Naive thymus-derived CD8-positive, alpha-beta T cell (primary cell): ENCODE measurements at regions not wholly inside any gene's neighbourhood (a gene's known extent, or its start where the extent isn't known, plus 50 kb on each side); places are given as distances from the start of the nearest gene placed in this dataset.

Experiments used
- ATAC-seq, 2 donors: fragments of 150-1000 bp; cut with Tn5 transposase in 1 of 2; sonication (Bioruptor Pico), chemical (Tn5 transposase) in 1 of 2; 1 replicate in 1 of 2; 2 replicates in 1 of 2; pipeline ENCODE4 v1.10.0; 2021; ENCODE audit warnings: mild to moderate bottlenecking in 2 of 2, moderate library complexity in 2 of 2
- POLR2A ChIA-PET: fragments of 350-600 bp; sonication (Branson Sonifier 250); formaldehyde crosslinking; loops from one replicate; lab custom pipeline; 2021; ENCODE audit warnings: antibody characterized with exemption; lab: Charles Lee
- DNase-seq, 10 donors: peaks; one replicate each; pipeline versions ENCODE4 v3.0.0 to v3.0.0-alpha.2; 2020 to 2022
- H3K27ac Mint-ChIP-seq, 10 donors: one replicate each; pipeline ENCODE4 v1.8.0; 2020 to 2022; ENCODE audit warnings: mild to moderate bottlenecking in 10 of 10, mixed read lengths in 10 of 10, moderate library complexity in 4 of 10, inconsistent platforms in 1 of 10
- H3K27me3 Mint-ChIP-seq, 5 donors: one replicate each; pipeline ENCODE4 v1.8.0; 2021 to 2022; ENCODE audit warnings: mixed read lengths in 5 of 5
- H3K36me3 Mint-ChIP-seq, 3 donors: one replicate each; pipeline ENCODE4 v1.8.0; 2020 to 2022; ENCODE audit warnings: mixed read lengths in 3 of 3, mild to moderate bottlenecking in 2 of 3, inconsistent platforms in 1 of 3
- H3K4me1 Mint-ChIP-seq, 4 donors: one replicate each; pipeline ENCODE4 v1.8.0; 2021 to 2022; ENCODE audit warnings: mixed read lengths in 4 of 4
- H3K4me3 Mint-ChIP-seq, 10 donors: one replicate each; pipeline ENCODE4 v1.8.0; 2020 to 2022; ENCODE audit warnings: mild to moderate bottlenecking in 10 of 10, mixed read lengths in 10 of 10, moderate library complexity in 6 of 10, inconsistent platforms in 1 of 10
- H3K9me3 Mint-ChIP-seq, 9 donors: one replicate each; pipeline ENCODE4 v1.8.0; 2020 to 2022; ENCODE audit warnings: mixed read lengths in 9 of 9, mild to moderate bottlenecking in 3 of 9, inconsistent platforms in 1 of 9, moderate library complexity in 1 of 9

- no peak for ATAC-seq
- Mint-ChIP-seq H3K4me3 (no peak overlapping the region), H3K36me3 (no peaks in the 10 kb centered on the region), H3K4me1 (no peaks in the 10 kb centered on the region), H3K27me3 (peaks cover 0 to 3% (median 0%) of the 10 kb centered on the region in 5 donors), H3K27ac (no peak overlapping the region), H3K9me3 (no peaks in the 10 kb centered on the region)
- POLR2A ChIA-PET: no interaction called here
- DNase-seq: no peak
Observed at GRCh38 chr4:71130827-71131603, 137.6 kb downstream of the DCK start.

GRCh38 chr4:71132486-71132885 is 139.0 kb downstream of the DCK start:
- no peaks in the 10 kb centered on the region for H3K4me1 Mint-ChIP-seq
- H3K4me3 Mint-ChIP-seq: no peak overlapping the region
- H3K36me3 Mint-ChIP-seq: no peaks in the 10 kb centered on the region
- DNase-seq (no peak), ATAC-seq (no peak)
- no peak overlapping the region for H3K27ac Mint-ChIP-seq
- POLR2A ChIA-PET: no interaction called here
- no peaks in the 10 kb centered on the region for H3K9me3 Mint-ChIP-seq
- H3K27me3 Mint-ChIP-seq: peaks cover 0 to 3% (median 0%) of the 10 kb centered on the region in 5 donors

DNA sequence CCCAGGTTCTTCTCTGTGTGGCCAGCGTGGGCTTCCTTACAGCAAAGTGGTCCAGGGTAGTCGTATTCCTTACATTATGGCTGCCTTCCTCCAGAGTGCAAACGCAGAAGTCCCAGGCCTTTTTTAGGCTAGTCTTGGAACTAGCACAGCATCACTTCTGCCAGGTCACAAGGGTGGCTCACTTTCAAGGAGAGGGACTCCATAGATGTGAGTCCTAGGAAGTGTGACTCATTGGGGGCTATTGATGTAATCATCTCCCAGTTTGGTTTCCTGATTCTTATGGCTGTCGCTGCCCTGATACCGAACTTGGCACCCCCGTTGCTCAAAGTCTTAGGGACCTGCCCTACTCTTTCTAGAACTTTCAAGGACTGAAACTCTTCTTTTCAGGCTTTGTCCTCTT is 140.0 kb downstream of the DCK start:
- no peak for ATAC-seq
- H3K27ac Mint-ChIP-seq: no peak overlapping the region
- H3K9me3 Mint-ChIP-seq: no peaks in the 10 kb centered on the region
- H3K4me1 Mint-ChIP-seq: no peaks in the 10 kb centered on the region
- H3K4me3 Mint-ChIP-seq: no peak overlapping the region
- no peaks in the 10 kb centered on the region for H3K36me3 Mint-ChIP-seq
- H3K27me3 Mint-ChIP-seq: no peaks in the 10 kb centered on the region
- POLR2A ChIA-PET: no interaction called here
- no peak for DNase-seq

DNA sequence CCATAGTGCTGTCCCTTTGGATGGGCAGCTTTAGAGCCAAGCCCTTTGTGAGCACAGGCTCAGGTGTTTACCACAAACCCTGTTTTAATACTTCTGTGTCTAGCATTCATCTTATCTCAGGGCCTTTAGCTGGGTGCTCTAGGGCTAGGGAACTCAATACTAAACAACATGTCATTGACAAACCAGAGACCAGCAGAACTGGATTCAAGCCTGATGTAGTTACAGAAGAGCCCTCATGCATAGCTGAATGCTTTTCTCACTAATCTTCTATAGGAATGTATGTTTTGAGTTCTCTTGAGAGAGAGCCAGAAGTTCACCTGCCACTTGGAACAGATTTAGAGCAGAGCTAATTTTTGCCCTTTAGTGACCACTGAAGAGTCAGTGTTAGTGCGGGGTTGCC is 142.6 kb downstream of the DCK start:
- Mint-ChIP-seq H3K9me3 (no peaks in the 10 kb centered on the region), H3K27me3 (peaks cover 0 to 4% (median 0%) of the 10 kb centered on the region in 5 donors), H3K4me1 (no peaks in the 10 kb centered on the region), H3K4me3 (no peak overlapping the region), H3K36me3 (no peaks in the 10 kb centered on the region), H3K27ac (no peak overlapping the region)
- ATAC-seq (no peak), DNase-seq (no peak)
- POLR2A ChIA-PET: no interaction called here

DNA sequence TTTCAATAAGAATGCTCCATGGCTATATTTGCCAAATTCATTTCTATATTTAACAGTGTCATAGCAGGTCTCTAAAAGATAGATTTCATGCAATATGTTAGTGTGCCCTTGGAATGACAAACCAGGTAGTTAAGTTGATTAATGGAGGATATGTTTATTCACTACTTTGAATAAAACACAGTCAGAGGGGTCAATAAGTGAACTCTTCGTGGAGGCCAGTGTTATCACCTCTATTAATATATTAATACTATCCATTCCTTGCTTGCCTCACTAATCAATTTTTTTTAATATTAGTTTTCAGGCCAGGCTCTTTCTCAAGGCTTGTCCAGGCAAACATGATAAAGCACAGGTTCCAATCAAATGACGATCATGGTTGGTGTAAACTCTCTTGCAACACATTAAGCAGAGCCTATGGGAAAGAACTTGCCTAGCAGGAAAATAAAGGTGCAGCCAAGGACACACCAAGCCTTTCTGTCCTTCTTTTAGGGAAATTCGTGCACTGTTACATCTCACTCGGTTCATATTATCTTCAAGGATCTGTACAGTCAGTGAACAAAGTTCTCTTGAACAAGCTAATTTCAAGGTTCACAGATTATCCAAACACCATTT is 144.7 kb downstream of the DCK start:
- H3K27me3 Mint-ChIP-seq: peaks cover 0 to 4% (median 0%) of the 10 kb centered on the region in 5 donors

GRCh38 chr4:71140563-71140962 is 147.1 kb downstream of the DCK start:
- H3K27ac Mint-ChIP-seq: no peak overlapping the region
- no peak for DNase-seq
- POLR2A ChIA-PET: no interaction called here
- peaks cover 0 to 2% (median 0%) of the 10 kb centered on the region in 4 donors for H3K4me1 Mint-ChIP-seq
- peaks cover 0 to 4% (median 0%) of the 10 kb centered on the region in 5 donors for H3K27me3 Mint-ChIP-seq
- no peak overlapping the region for H3K4me3 Mint-ChIP-seq
- ATAC-seq: no peak
- no peaks in the 10 kb centered on the region for H3K36me3 Mint-ChIP-seq
- H3K9me3 Mint-ChIP-seq: no peaks in the 10 kb centered on the region

More for the DNA sequence above, 144.7 kb downstream of the DCK start:
- ATAC-seq (no peak), DNase-seq (no peak)
- peaks cover 0 to 2% (median 0%) of the 10 kb centered on the region in 4 donors for H3K4me1 Mint-ChIP-seq
- POLR2A ChIA-PET: no interaction called here
- no peak overlapping the region for H3K27ac Mint-ChIP-seq
- no peaks in the 10 kb centered on the region for H3K9me3 Mint-ChIP-seq
- H3K36me3 Mint-ChIP-seq: no peaks in the 10 kb centered on the region
- H3K4me3 Mint-ChIP-seq: no peak overlapping the region

- DNase-seq: no peak
- H3K27ac Mint-ChIP-seq: no peak overlapping the region
- POLR2A ChIA-PET: no interaction called here
Observed at GRCh38 chr4:71141125-71141524, 147.7 kb downstream of the DCK start.

GRCh38 chr4:71147261-71147660 is 153.8 kb downstream of the DCK start:
- no peaks in the 10 kb centered on the region for H3K4me1 Mint-ChIP-seq
- POLR2A ChIA-PET: no interaction called here
- DNase-seq (no peak), ATAC-seq (no peak)
- H3K4me3 Mint-ChIP-seq: no peak overlapping the region
- H3K9me3 Mint-ChIP-seq: peaks cover 0 to 15% (median 3%) of the 10 kb centered on the region in 9 donors
- peak overlapping the region in 1 of 10 donors; percentile 48 for H3K27ac Mint-ChIP-seq
- H3K27me3 Mint-ChIP-seq: peaks cover 0 to 5% (median 0%) of the 10 kb centered on the region in 5 donors
- peaks cover 0 to 12% (median 8%) of the 10 kb centered on the region in 3 donors for H3K36me3 Mint-ChIP-seq

More at GRCh38 chr4:71141125-71141524, 147.7 kb downstream of the DCK start:
- no peaks in the 10 kb centered on the region for H3K36me3 Mint-ChIP-seq
- ATAC-seq: no peak
- peaks cover 0 to 2% (median 0%) of the 10 kb centered on the region in 4 donors for H3K4me1 Mint-ChIP-seq
- H3K27me3 Mint-ChIP-seq: peaks cover 0 to 4% (median 0%) of the 10 kb centered on the region in 5 donors
- H3K4me3 Mint-ChIP-seq: no peak overlapping the region
- H3K9me3 Mint-ChIP-seq: no peaks in the 10 kb centered on the region

- no peak overlapping the region for H3K27ac Mint-ChIP-seq
- H3K36me3 Mint-ChIP-seq: peaks cover 0 to 12% (median 8%) of the 10 kb centered on the region in 3 donors
- POLR2A ChIA-PET: no interaction called here
- no peaks in the 10 kb centered on the region for H3K4me1 Mint-ChIP-seq
- H3K9me3 Mint-ChIP-seq: peaks cover 0 to 15% (median 3%) of the 10 kb centered on the region in 9 donors
- no peak for ATAC-seq
- no peak overlapping the region for H3K4me3 Mint-ChIP-seq
- peaks cover 0 to 5% (median 2%) of the 10 kb centered on the region in 5 donors for H3K27me3 Mint-ChIP-seq
- no peak for DNase-seq
Observed at GRCh38 chr4:71148545-71148944, 155.1 kb downstream of the DCK start.

- ATAC-seq (no peak), DNase-seq (no peak)
- no peaks in the 10 kb centered on the region for H3K4me1 Mint-ChIP-seq
- peaks cover 3 to 14% (median 7%) of the 10 kb centered on the region in 5 donors for H3K27me3 Mint-ChIP-seq
- no peak overlapping the region for H3K27ac Mint-ChIP-seq
- no peak overlapping the region for H3K4me3 Mint-ChIP-seq
- H3K9me3 Mint-ChIP-seq: peaks cover 0 to 15% (median 3%) of the 10 kb centered on the region in 9 donors
- peaks cover 0 to 12% (median 8%) of the 10 kb centered on the region in 3 donors for H3K36me3 Mint-ChIP-seq
- POLR2A ChIA-PET: no interaction called here
Observed at GRCh38 chr4:71151054-71151453, 157.6 kb downstream of the DCK start.

GRCh38 chr4:71156616-71157015 is 163.2 kb downstream of the DCK start:
- no peaks in the 10 kb centered on the region for H3K9me3 Mint-ChIP-seq
- no peak for ATAC-seq
- no peak for DNase-seq
- H3K4me1 Mint-ChIP-seq: no peaks in the 10 kb centered on the region
- no peaks in the 10 kb centered on the region for H3K36me3 Mint-ChIP-seq
- POLR2A ChIA-PET: no interaction called here
- H3K27me3 Mint-ChIP-seq: peaks cover 7 to 14% (median 8%) of the 10 kb centered on the region in 5 donors
- H3K27ac Mint-ChIP-seq: no peak overlapping the region
- H3K4me3 Mint-ChIP-seq: no peak overlapping the region

GRCh38 chr4:71162386-71162785 is 168.9 kb downstream of the DCK start:
- Mint-ChIP-seq H3K27me3 (peaks cover 0 to 5% (median 4%) of the 10 kb centered on the region in 5 donors), H3K4me3 (no peak overlapping the region), H3K4me1 (no peaks in the 10 kb centered on the region), H3K36me3 (no peaks in the 10 kb centered on the region), H3K9me3 (no peaks in the 10 kb centered on the region), H3K27ac (no peak overlapping the region)
- POLR2A ChIA-PET: no interaction called here
- no peak for DNase-seq
- no peak for ATAC-seq

DNA sequence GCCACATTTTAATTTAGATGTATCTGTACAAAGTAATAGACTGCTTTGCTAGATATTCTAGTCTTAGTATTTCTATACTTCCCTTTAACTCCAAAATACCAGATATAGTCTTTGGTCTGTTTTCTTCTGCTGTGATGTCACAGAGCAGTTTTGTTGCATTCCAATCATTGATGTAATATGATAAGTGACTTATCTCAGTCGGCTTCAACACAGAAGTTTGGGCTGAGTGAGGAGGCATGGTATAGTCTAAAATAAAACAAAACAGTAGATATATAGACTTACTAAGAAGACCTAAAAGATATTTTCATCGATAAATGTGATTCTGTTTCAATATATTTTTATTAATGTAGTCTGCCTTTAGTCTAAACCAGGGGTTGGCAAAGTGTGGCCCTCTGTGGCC is 169.9 kb downstream of the DCK start:
- POLR2A ChIA-PET: no interaction called here
- no peak overlapping the region for H3K27ac Mint-ChIP-seq
- no peaks in the 10 kb centered on the region for H3K9me3 Mint-ChIP-seq
- H3K36me3 Mint-ChIP-seq: no peaks in the 10 kb centered on the region
- H3K4me1 Mint-ChIP-seq: no peaks in the 10 kb centered on the region
- DNase-seq (no peak), ATAC-seq (no peak)
- H3K4me3 Mint-ChIP-seq: no peak overlapping the region
- H3K27me3 Mint-ChIP-seq: peaks cover 0 to 5% (median 4%) of the 10 kb centered on the region in 5 donors
